DOHH2 (cell line): ENCODE measurements at regions not wholly inside any gene's neighbourhood (a gene's known extent, or its start where the extent isn't known, plus 50 kb on each side); places are given as distances from the start of the nearest gene placed in this dataset.

Experiments
- EZH2phosphoT487 ChIP-seq: fragments of 200-600 bp; sonication (generic); IDR thresholded peaks from 2 replicates; pipeline ENCODE4 v1.6.1; 2017; ENCODE audit warnings: borderline replicate concordance, mild to moderate bottlenecking, antibody characterized with exemption, low read length, moderate library complexity, mixed read lengths
- TF ChIP-seq, protein P1 (sequence below): fragments of 200-600 bp; sonication (generic); IDR thresholded peaks from one replicate; pipeline ENCODE4 v1.5.1; 2014; ENCODE audit warnings: antibody characterized with exemption, mild to moderate bottlenecking, low read depth, low read length; ENCODE audit not compliant: poor library complexity, severe bottlenecking

DNA sequence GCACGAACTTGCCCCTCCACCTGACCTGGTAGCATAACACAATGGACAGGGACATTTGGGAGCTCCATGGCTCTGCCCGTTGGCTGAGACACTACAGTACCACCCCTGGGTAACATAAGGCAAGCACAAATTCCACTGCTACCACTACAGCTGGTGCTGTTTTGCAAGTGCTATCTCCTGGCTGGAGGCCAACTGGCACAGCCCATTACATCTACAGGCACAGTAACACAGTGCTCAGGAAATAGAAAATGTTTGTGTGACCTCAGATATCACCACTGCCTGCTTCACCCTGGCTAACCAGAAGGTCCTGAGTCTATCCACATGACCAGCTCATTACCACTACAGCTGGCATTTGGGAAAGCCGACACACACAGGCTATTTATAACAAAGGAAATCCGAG, 631.1 kb upstream of the MBL2 start:
- TF ChIP-seq, protein P1, sequence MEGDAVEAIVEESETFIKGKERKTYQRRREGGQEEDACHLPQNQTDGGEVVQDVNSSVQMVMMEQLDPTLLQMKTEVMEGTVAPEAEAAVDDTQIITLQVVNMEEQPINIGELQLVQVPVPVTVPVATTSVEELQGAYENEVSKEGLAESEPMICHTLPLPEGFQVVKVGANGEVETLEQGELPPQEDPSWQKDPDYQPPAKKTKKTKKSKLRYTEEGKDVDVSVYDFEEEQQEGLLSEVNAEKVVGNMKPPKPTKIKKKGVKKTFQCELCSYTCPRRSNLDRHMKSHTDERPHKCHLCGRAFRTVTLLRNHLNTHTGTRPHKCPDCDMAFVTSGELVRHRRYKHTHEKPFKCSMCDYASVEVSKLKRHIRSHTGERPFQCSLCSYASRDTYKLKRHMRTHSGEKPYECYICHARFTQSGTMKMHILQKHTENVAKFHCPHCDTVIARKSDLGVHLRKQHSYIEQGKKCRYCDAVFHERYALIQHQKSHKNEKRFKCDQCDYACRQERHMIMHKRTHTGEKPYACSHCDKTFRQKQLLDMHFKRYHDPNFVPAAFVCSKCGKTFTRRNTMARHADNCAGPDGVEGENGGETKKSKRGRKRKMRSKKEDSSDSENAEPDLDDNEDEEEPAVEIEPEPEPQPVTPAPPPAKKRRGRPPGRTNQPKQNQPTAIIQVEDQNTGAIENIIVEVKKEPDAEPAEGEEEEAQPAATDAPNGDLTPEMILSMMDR = no peak
- no peak for TF ChIP-seq EZH2phosphoT487
